SK-N-SH treated with all-trans-retinoic acid at 6 μM for 48 hours (cell line): ENCODE measurements at regions not wholly inside any gene's neighbourhood (a gene's known extent, or its start where the extent isn't known, plus 50 kb on each side); places are given as distances from the start of the nearest gene placed in this dataset.

Experiments used
- ARNTL ChIP-seq: fragments of 450-650 bp; formaldehyde crosslinking; IDR thresholded peaks from 2 replicates; pipeline ENCODE4 v1.5.0; 2020; ENCODE audit warnings: low read depth, mild to moderate bottlenecking, moderate library complexity, borderline replicate concordance
- CREB5 ChIP-seq: fragments of 250-450 bp; sonication (Bioruptor Pico); IDR thresholded peaks from 2 replicates; pipeline ENCODE4 v1.5.1; 2020; ENCODE audit warnings: low read depth, mild to moderate bottlenecking, moderate library complexity
- CSRNP3 ChIP-seq: fragments of 250-450 bp; sonication (Bioruptor Pico); IDR thresholded peaks from 2 replicates; pipeline ENCODE4 v1.5.1; 2021; ENCODE audit warnings: mild to moderate bottlenecking, moderate library complexity
- ESRRG ChIP-seq: fragments of 250-450 bp; sonication (Bioruptor Pico); IDR thresholded peaks from 2 replicates; pipeline ENCODE4 v1.6.1; 2021; ENCODE audit warnings: mild to moderate bottlenecking
- OSR1 ChIP-seq: fragments of 250-450 bp; sonication (Bioruptor Pico); IDR thresholded peaks from 2 replicates; pipeline ENCODE4 v1.8.0; 2022; ENCODE audit warnings: moderate library complexity, mild to moderate bottlenecking, inconsistent platforms
- PATZ1 ChIP-seq: fragments of 250-450 bp; sonication (Bioruptor Pico); IDR thresholded peaks from 2 replicates; pipeline ENCODE4 v1.8.0; 2020; ENCODE audit warnings: mild to moderate bottlenecking, moderate library complexity, borderline replicate concordance
- TSHZ2 ChIP-seq: fragments of 250-450 bp; sonication (Bioruptor Pico); IDR thresholded peaks from 2 replicates; pipeline ENCODE4 v1.5.0; 2020; ENCODE audit warnings: mild to moderate bottlenecking, moderate library complexity
- ZNF565 ChIP-seq: fragments of 450-650 bp; formaldehyde crosslinking; conservative IDR thresholded peaks from 2 replicates; pipeline ENCODE4 v1.5.0; 2020; ENCODE audit warnings: low read depth, mild to moderate bottlenecking, moderate library complexity
- ZNF70 ChIP-seq: fragments of 450-650 bp; formaldehyde crosslinking; IDR thresholded peaks from 2 replicates; pipeline ENCODE4 v1.5.0; 2020; ENCODE audit warnings: mild to moderate bottlenecking, moderate library complexity

- TF ChIP-seq ARNTL (CRISPR knock-in tag) (no peak), ZNF70 (CRISPR knock-in tag) (no peak), PATZ1 (CRISPR knock-in tag) (no peak), ESRRG (CRISPR knock-in tag) (no peak), ZNF565 (no peak), CSRNP3 (CRISPR knock-in tag) (no peak), OSR1 (no peak), CREB5 (CRISPR knock-in tag) (no peak), TSHZ2 (CRISPR knock-in tag) (no peak)
Measured at GRCh38 chr4:166459621-166460020, 586.6 kb downstream of the TLL1 start.
